ENCODE measurements at regions not wholly inside any gene's neighbourhood (a gene's known extent, or its start where the extent isn't known, plus 50 kb on each side); places are given as distances from the start of the nearest gene placed in this dataset.

- Histone ChIP-seq H3K4me2 (no peak overlapping the region), H3K79me2 (ENCODE audit: insufficient read depth) (no peaks in the 10 kb centered on the region), H3K36me3 (replicated peaks in 1 of 2; ENCODE audit: control insufficient read depth in 1 of 2, insufficient read depth in 2 of 2, low read length in 1 of 2) (no peaks in the 10 kb centered on the region), H3K9ac (no peak overlapping the region), H3K9me3 (no peaks in the 10 kb centered on the region), H3F3A (replicated peaks; ENCODE audit: insufficient read depth) (no peaks in the 10 kb centered on the region), H3K27ac (ENCODE audit: low read depth in 2 of 2, low read length in 1 of 2) (no peak overlapping the region), H3K9me2 (no peaks in the 10 kb centered on the region), H3K27me3 (ENCODE audit: insufficient read depth) (no peaks in the 10 kb centered on the region), H3K4me1 (ENCODE audit: control insufficient read depth in 1 of 2, insufficient read depth in 2 of 2, low read depth in 1 of 2, low read length in 1 of 2) (peaks cover 0 to 10% of the 10 kb centered on the region in 2 experiments; a peak in 1 of 4 replicates), H3K4me3 (ENCODE audit: low read depth in 2 of 2, low read length in 1 of 2) (no peak overlapping the region), H2AFZ (ENCODE audit: low read depth) (no peak overlapping the region), H4K20me1 (ENCODE audit: insufficient read depth) (no peaks in the 10 kb centered on the region)
- POLR2A ChIA-PET = no interaction called here
- DNase-seq = peak; percentile 28
- 79% methylated on average over 8 of the region's 9 CpGs for whole genome bisulfite sequencing (ENCODE audit: low lambda C conversion rate)
- CTCF ChIA-PET = no interaction called here
- TF ChIP-seq TCF12 (IDR thresholded peaks at IDR 0.05) (no peak), GATA2 (CRISPR knock-in tag; IDR thresholded peaks at IDR 0.05) (no peak), CHD2 (IDR thresholded peaks at IDR 0.05; ENCODE audit: low read length, partially characterized antibody) (no peak), NRF1 (IDR thresholded peaks at IDR 0.05; ENCODE audit: low read depth, low read length) (no peak), RCOR1 (IDR thresholded peaks at IDR 0.05; ENCODE audit: low read length) (no peak), IRF3 (IDR thresholded peaks at IDR 0.05; ENCODE audit: low read depth, low read length) (no peak), FOXM1 (IDR thresholded peaks at IDR 0.05; ENCODE audit: low read depth) (no peak), POLR2AphosphoS5 (IDR thresholded peaks at IDR 0.05; ENCODE audit: low read depth, low read length) (no peak)
- TF ChIP-seq, protein P1, sequence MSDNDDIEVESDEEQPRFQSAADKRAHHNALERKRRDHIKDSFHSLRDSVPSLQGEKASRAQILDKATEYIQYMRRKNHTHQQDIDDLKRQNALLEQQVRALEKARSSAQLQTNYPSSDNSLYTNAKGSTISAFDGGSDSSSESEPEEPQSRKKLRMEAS (IDR thresholded peaks at IDR 0.05; ENCODE audit: low read depth) = no peak
- TF ChIP-seq, protein P2, sequence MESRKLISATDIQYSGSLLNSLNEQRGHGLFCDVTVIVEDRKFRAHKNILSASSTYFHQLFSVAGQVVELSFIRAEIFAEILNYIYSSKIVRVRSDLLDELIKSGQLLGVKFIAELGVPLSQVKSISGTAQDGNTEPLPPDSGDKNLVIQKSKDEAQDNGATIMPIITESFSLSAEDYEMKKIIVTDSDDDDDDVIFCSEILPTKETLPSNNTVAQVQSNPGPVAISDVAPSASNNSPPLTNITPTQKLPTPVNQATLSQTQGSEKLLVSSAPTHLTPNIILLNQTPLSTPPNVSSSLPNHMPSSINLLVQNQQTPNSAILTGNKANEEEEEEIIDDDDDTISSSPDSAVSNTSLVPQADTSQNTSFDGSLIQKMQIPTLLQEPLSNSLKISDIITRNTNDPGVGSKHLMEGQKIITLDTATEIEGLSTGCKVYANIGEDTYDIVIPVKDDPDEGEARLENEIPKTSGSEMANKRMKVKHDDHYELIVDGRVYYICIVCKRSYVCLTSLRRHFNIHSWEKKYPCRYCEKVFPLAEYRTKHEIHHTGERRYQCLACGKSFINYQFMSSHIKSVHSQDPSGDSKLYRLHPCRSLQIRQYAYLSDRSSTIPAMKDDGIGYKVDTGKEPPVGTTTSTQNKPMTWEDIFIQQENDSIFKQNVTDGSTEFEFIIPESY (IDR thresholded peaks at IDR 0.05; ENCODE audit: borderline replicate concordance, low read depth) = no peak
Observed at GRCh38 chr1:214111796-214112195, 124.0 kb downstream of the PROX1 start.

GRCh38 chr1:214116258-214116657, 128.5 kb downstream of the PROX1 start:
- no peak for DNase-seq
- Histone ChIP-seq H3K27ac (ENCODE audit: low read depth in 2 of 2, low read length in 1 of 2) (no peak overlapping the region), H3K9me2 (no peaks in the 10 kb centered on the region), H3K36me3 (replicated peaks in 1 of 2; ENCODE audit: control insufficient read depth in 1 of 2, insufficient read depth in 2 of 2, low read length in 1 of 2) (no peaks in the 10 kb centered on the region), H4K20me1 (ENCODE audit: insufficient read depth) (no peaks in the 10 kb centered on the region), H3K9me3 (no peaks in the 10 kb centered on the region), H3K27me3 (ENCODE audit: insufficient read depth) (no peaks in the 10 kb centered on the region), H3K4me3 (ENCODE audit: low read depth in 2 of 2, low read length in 1 of 2) (no peak overlapping the region), H3K4me2 (no peak overlapping the region), H3K4me1 (ENCODE audit: control insufficient read depth in 1 of 2, insufficient read depth in 2 of 2, low read depth in 1 of 2, low read length in 1 of 2) (peaks cover 0 to 8% of the 10 kb centered on the region in 2 experiments; a peak in 1 of 4 replicates), H3K9ac (no peak overlapping the region), H3K79me2 (ENCODE audit: insufficient read depth) (no peaks in the 10 kb centered on the region), H3F3A (replicated peaks; ENCODE audit: insufficient read depth) (no peaks in the 10 kb centered on the region), H2AFZ (ENCODE audit: low read depth) (no peak overlapping the region)
- POLR2A ChIA-PET = no interaction called here
- CTCF ChIA-PET = no interaction called here
- WGBS (ENCODE audit: low lambda C conversion rate) = 60% methylated on average over 3 of the region's 3 CpGs
- TF ChIP-seq RAD21 (IDR thresholded peaks at IDR 0.05; ENCODE audit: low read length) = no peak
- TF ChIP-seq, protein P3, sequence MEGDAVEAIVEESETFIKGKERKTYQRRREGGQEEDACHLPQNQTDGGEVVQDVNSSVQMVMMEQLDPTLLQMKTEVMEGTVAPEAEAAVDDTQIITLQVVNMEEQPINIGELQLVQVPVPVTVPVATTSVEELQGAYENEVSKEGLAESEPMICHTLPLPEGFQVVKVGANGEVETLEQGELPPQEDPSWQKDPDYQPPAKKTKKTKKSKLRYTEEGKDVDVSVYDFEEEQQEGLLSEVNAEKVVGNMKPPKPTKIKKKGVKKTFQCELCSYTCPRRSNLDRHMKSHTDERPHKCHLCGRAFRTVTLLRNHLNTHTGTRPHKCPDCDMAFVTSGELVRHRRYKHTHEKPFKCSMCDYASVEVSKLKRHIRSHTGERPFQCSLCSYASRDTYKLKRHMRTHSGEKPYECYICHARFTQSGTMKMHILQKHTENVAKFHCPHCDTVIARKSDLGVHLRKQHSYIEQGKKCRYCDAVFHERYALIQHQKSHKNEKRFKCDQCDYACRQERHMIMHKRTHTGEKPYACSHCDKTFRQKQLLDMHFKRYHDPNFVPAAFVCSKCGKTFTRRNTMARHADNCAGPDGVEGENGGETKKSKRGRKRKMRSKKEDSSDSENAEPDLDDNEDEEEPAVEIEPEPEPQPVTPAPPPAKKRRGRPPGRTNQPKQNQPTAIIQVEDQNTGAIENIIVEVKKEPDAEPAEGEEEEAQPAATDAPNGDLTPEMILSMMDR (IDR thresholded peaks at IDR 0.05) = no peak
- TF ChIP-seq TCF12 (IDR thresholded peaks at IDR 0.05) = no peak
- TF ChIP-seq TEAD4 (IDR thresholded peaks at IDR 0.05; ENCODE audit: borderline replicate concordance, insufficient read depth) = no peak
- no peak for TF ChIP-seq EP300 (IDR thresholded peaks at IDR 0.05; ENCODE audit: borderline replicate concordance in 1 of 2, low read depth in 1 of 2, low read length in 1 of 2)
- no peak for TF ChIP-seq MXI1 (IDR thresholded peaks at IDR 0.05; ENCODE audit: low read depth, low read length)
- TF ChIP-seq REST (IDR thresholded peaks at IDR 0.05; ENCODE audit: low read depth, low read length) = no peak
- no peak for TF ChIP-seq NFIC (IDR thresholded peaks at IDR 0.05; ENCODE audit: borderline replicate concordance)
- no peak for TF ChIP-seq SMC3 (IDR thresholded peaks at IDR 0.05; ENCODE audit: low read depth, low read length)
- no peak for TF ChIP-seq RXRA (IDR thresholded peaks at IDR 0.05; ENCODE audit: borderline replicate concordance, low read depth)
- no peak for TF ChIP-seq RFX5 (IDR thresholded peaks at IDR 0.05; ENCODE audit: low read length)
- no peak for TF ChIP-seq FOXM1 (IDR thresholded peaks at IDR 0.05; ENCODE audit: low read depth)
